NCI-H748 (cell line): ENCODE measurements at regions not wholly inside any gene's neighbourhood (a gene's known extent, or its start where the extent isn't known, plus 50 kb on each side); places are given as distances from the start of the nearest gene placed in this dataset.
A peak's percentile ranks its signal among the peaks of the same experiment; 100 is the strongest.
"Not testable (repeated sequence)": the region's sequence is repeated elsewhere in the genome, so short reads cannot be mapped to it uniquely, and the experiment has no call there.

Experiments
- DNase-seq: peaks from one replicate; lab custom pipeline; 2025; ENCODE audit not compliant: unreplicated experiment; lab: John Stamatoyannopoulos, UW

- DNase-seq = no peak
These were observed 404.5 kb upstream of the ADAMTS5 start for GRCh38 chr21:27371115-27371974.

- no peak for DNase-seq
These were observed 403.2 kb upstream of the ADAMTS5 start for GRCh38 chr21:27369978-27370571.

- DNase-seq = no peak
These were observed 402.3 kb upstream of the ADAMTS5 start for GRCh38 chr21:27369234-27369633.

DNA sequence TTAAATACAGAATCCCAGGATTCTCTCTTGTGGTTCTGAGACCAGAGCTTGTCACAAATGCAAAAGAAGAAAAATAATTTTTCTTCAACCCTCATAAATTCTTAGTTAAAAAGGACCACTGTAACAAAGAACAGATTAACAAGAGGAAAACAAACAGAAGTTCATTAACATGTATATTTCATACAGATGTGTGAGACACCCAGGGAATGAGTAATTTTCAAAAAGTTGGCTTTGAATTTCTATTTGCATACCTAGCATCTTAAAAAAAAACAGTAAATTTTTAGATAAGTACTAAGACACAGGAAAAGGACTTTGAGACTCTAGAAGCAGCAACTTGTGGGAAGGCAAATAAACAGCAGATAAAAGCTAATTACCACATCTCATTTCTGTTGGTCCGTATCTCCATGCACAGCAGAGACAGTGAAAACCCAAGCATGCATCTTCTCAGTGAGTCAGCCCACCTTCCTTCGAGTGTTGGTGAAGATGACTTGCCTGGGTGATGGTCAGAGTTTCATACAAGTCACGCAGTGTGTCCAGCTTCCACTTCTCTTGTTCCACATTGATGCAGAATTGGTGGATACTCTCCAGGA lies 399.9 kb upstream of the ADAMTS5 start:
- no peak for DNase-seq

GRCh38 chr21:27366036-27366435 lies 399.1 kb upstream of the ADAMTS5 start:
- DNase-seq = no peak

- DNase-seq = no peak
These were observed 398.5 kb upstream of the ADAMTS5 start for GRCh38 chr21:27365394-27365793.

- no peak for DNase-seq
These were observed 397.0 kb upstream of the ADAMTS5 start for GRCh38 chr21:27363719-27364477.

DNA sequence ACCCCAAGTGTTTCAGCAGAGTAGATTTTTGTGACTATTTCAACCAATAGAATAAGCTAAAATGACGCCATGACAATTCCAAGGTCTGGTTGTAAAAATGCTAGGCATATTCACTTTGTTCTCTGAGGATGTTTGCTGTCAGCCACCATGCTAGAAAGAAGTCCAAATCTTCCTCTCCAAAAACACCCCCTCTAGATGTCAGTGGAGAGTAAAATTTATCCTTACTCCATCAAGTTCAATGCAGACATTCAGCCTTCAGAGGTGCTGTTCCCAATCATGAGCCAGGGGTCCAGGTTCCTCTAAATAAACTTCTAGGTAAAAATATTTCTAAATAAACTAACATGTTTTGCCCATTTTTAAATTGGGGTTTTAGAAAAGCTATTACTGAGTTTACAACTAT lies 395.4 kb upstream of the ADAMTS5 start:
- no peak for DNase-seq

GRCh38 chr21:27359141-27359540 lies 392.3 kb upstream of the ADAMTS5 start:
- DNase-seq = no peak

DNA sequence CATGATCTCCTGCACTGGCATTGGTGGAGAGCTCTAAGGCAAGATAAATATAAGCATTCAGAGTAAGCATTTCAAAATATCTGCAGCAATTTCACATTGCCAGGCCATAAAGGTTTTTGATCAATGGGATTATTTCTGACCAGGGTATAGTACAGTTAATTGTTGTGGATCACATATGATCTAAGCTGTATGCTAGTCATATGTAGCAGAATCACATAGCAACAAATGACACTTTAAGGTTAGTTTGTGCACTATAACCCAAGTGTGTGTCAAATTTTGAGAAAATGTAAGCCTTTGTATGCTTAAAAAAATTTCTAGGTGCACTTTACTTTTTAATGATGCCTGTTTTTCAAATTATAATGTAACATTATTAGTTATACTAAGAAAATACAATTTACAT lies 386.0 kb upstream of the ADAMTS5 start:
- DNase-seq = no peak

GRCh38 chr21:27346041-27346448 lies 379.2 kb upstream of the ADAMTS5 start:
- no peak for DNase-seq

GRCh38 chr21:27339902-27340301 lies 373.0 kb upstream of the ADAMTS5 start:
- DNase-seq = no peak

DNA sequence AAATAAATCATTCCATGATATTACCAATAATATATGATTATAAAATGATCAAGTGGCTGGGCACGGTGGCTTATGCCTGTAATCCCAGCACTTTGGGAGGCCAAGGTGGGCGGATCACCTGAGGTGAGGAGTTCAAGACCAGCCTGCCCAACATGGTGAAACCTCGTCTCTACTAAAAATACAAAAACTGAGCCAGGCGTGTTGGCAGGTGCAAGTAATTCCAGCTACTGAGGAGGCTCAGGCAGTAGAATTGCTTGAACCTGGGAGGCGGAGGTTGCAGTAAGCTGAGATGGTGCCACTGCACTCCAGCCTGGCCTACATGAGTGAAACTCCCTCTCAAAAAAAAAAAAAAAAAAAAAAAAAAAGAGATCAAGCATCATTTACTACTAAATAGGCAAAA lies 371.1 kb upstream of the ADAMTS5 start:
- not testable (repeated sequence) for DNase-seq

GRCh38 chr21:27333096-27333495 lies 366.2 kb upstream of the ADAMTS5 start:
- no peak for DNase-seq

- no peak for DNase-seq
These were observed 362.5 kb upstream of the ADAMTS5 start for GRCh38 chr21:27329255-27329851.

- DNase-seq = peak; percentile 36
These were observed 359.4 kb upstream of the ADAMTS5 start for GRCh38 chr21:27326301-27326700.

DNA sequence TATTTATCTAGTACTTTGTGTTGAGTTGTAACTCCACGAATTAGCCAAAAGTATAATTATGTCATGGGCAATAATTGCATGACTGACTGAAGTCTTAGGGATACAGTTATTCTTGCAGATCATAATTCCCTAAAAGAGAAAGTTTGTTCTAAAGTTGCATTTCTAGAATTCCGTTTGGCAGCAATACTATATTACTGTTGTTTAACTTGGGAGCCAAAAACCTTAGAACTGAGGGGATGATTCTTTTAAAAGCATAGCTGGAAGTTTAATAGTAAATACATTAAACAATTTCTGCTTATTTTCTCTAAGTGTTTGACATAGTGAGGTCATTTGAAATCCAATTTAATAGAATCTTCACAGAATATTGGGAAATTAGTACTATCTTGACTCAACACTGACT lies 356.4 kb upstream of the ADAMTS5 start:
- DNase-seq = no peak

GRCh38 chr21:27321791-27322190 lies 354.9 kb upstream of the ADAMTS5 start:
- DNase-seq = no peak

- peak; percentile 1 for DNase-seq
These were observed 354.0 kb upstream of the ADAMTS5 start for GRCh38 chr21:27320868-27321267.

DNA sequence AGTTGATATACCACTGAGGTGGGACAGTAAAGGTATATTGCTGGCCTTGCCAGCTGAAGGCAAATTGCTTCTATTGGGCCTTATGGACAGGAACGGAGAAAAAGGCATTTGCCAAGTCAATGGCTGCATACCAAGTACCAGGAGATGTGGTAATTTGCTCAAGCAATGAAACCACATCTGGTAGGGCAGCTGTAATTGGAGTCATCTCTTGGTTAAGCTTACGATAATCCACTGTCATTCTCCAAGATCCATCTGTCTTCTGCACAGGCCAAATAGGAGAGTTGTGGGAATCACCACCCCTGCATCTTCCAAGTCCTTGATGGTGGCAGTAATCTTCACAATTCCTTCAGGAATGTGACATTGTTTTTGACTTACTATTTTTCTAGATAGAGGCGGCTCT lies 350.7 kb upstream of the ADAMTS5 start:
- DNase-seq = not testable (repeated sequence)

GRCh38 chr21:27315373-27315772 lies 348.5 kb upstream of the ADAMTS5 start:
- no peak for DNase-seq
